GM12878 (cell line): ENCODE measurements at regions not wholly inside any gene's neighbourhood (a gene's known extent, or its start where the extent isn't known, plus 50 kb on each side); places are given as distances from the start of the nearest gene placed in this dataset.

ENCODE experiments used
- ATAC-seq: fragments of 200-7000 bp; cut with Tn5 transposase; 3 replicates; pipeline ENCODE4 v1.9.1; 2020; ENCODE audit warnings: mild to moderate bottlenecking, moderate library complexity
- BruUV-seq: library from RNA; stranded (reverse); fragments of 400-500 nt; replicated peaks from 2 replicates; lab custom pipeline; 2021; lab: Mats Ljungman, UMichigan
- CTCF ChIA-PET: fragments of 300-600 bp; sonication (Branson Sonifier 250); formaldehyde crosslinking; extraction: SDS; loops from one replicate; lab custom pipeline; 2021; ENCODE audit warnings: inconsistent platforms; lab: Yijun Ruan, JAX
- POLR2A ChIA-PET: fragments of 350-600 bp; formaldehyde crosslinking; extraction: SDS; loops from one replicate; lab custom pipeline; 2021; ENCODE audit warnings: inconsistent platforms; lab: Charles Lee
- RAD21 ChIA-PET: fragments of 300-600 bp; sonication (Branson Sonifier 250); formaldehyde crosslinking; loops from one replicate; lab custom pipeline; 2023; ENCODE audit warnings: antibody characterized with exemption; ENCODE audit not compliant: unreplicated experiment; lab: Charles Lee
- SMC1A ChIA-PET: fragments of 300-600 bp; sonication (Branson Sonifier 250); formaldehyde crosslinking; loops from one replicate; lab custom pipeline; 2023; ENCODE audit not compliant: unreplicated experiment, uncharacterized antibody; lab: Charles Lee
- DNase-seq: peaks from one replicate; pipeline ENCODE4 v3.0.0-alpha.2; 2011; ENCODE audit warnings: low read depth, low spot score
- FAIRE-seq: peaks from 3 replicates; lab custom pipeline; 2011; peaks lifted over from hg19 to GRCh38; lab: Jason Lieb, UNC
- H2AFZ ChIP-seq: 2 replicates; pipeline ENCODE4 v1.6.0; 2011; ENCODE audit warnings: low read depth, low read length, control low read depth; ENCODE audit not compliant: control insufficient read depth
- H3K27ac ChIP-seq: 2 replicates; pipeline ENCODE4 v1.5.1; 2011; ENCODE audit warnings: control low read depth; ENCODE audit not compliant: control insufficient read depth, insufficient read depth
- H3K27me3 ChIP-seq, 2 experiments: replicated peaks in 1 of 2; 2 replicates each; pipeline versions ENCODE4 v1.6.0 to v1.6.1; 2011; ENCODE audit warnings: low read length in 1 of 2; ENCODE audit not compliant: control insufficient read depth in 2 of 2, insufficient read depth in 2 of 2
- H3K36me3 ChIP-seq, 2 experiments: 2 replicates each; pipeline ENCODE4 v1.5.1; 2011; ENCODE audit warnings: low read length in 1 of 2; ENCODE audit not compliant: control insufficient read depth in 2 of 2, insufficient read depth in 2 of 2
- H3K4me1 ChIP-seq: 2 replicates; pipeline ENCODE4 v1.6.1; 2011; ENCODE audit warnings: mild to moderate bottlenecking, low read length, moderate library complexity, mixed read lengths; ENCODE audit not compliant: control insufficient read depth, insufficient read depth
- H3K4me2 ChIP-seq: 2 replicates; pipeline ENCODE4 v1.6.0; 2011; ENCODE audit warnings: control low read depth; ENCODE audit not compliant: control insufficient read depth, insufficient read depth
- H3K4me3 ChIP-seq: fragments of 200-600 bp; sonication (generic); 2 replicates; pipeline ENCODE4 v1.5.1; 2016
- H3K79me2 ChIP-seq: 2 replicates; pipeline ENCODE4 v1.6.0; 2011; ENCODE audit warnings: low read length; ENCODE audit not compliant: control insufficient read depth, insufficient read depth
- H3K9ac ChIP-seq: 2 replicates; pipeline ENCODE4 v1.8.0; 2011; ENCODE audit warnings: low read length, control low read depth, mixed read lengths; ENCODE audit not compliant: control insufficient read depth, insufficient read depth
- H3K9me3 ChIP-seq: replicated peaks from 3 replicates; pipeline ENCODE4 v1.5.1; 2011; ENCODE audit warnings: mild to moderate bottlenecking, low read length; ENCODE audit not compliant: control insufficient read depth, insufficient read depth
- H4K20me1 ChIP-seq: 2 replicates; pipeline ENCODE4 v1.6.0; 2011; ENCODE audit not compliant: control insufficient read depth, insufficient read depth
- ATF7 ChIP-seq: fragments of 450-650 bp; IDR thresholded peaks from 2 replicates; pipeline ENCODE4 v1.6.1; 2016; ENCODE audit warnings: low read depth, mild to moderate bottlenecking
- BCLAF1 ChIP-seq: fragments of 450-650 bp; IDR thresholded peaks from 2 replicates; pipeline ENCODE4 v1.6.1; 2017; ENCODE audit warnings: antibody characterized with exemption, mild to moderate bottlenecking, moderate library complexity
- ETV6 ChIP-seq, 2 experiments: fragments of 450-650 bp in 1 of 2; IDR thresholded peaks in 1 of 2; conservative IDR thresholded peaks in 1 of 2; 2 replicates each; pipeline ENCODE4 v1.6.1; 2014; ENCODE audit warnings: antibody characterized with exemption in 1 of 2, borderline replicate concordance in 1 of 2, low read depth in 1 of 2, mild to moderate bottlenecking in 1 of 2, moderate library complexity in 1 of 2
- IRF4 ChIP-seq: IDR thresholded peaks from 2 replicates; pipeline ENCODE4 v1.6.1; 2011; ENCODE audit warnings: low read depth, low read length
- LARP7 ChIP-seq: fragments of 450-650 bp; IDR thresholded peaks from 2 replicates; pipeline ENCODE4 v1.6.1; 2017; ENCODE audit warnings: mild to moderate bottlenecking
- NR2F1 ChIP-seq: fragments of 450-650 bp; conservative IDR thresholded peaks from 2 replicates; pipeline ENCODE4 v1.6.1; 2017; ENCODE audit warnings: mild to moderate bottlenecking
- PBX3 ChIP-seq: IDR thresholded peaks from 2 replicates; pipeline ENCODE4 v1.6.1; 2011; ENCODE audit warnings: mild to moderate bottlenecking, low read depth, low read length, moderate library complexity; ENCODE audit not compliant: insufficient replicate concordance
- PML ChIP-seq: IDR thresholded peaks from 2 replicates; pipeline ENCODE4 v1.6.1; 2012; ENCODE audit warnings: low read length, inconsistent platforms
- POLR2AphosphoS2 ChIP-seq: IDR thresholded peaks from 2 replicates; pipeline ENCODE4 v1.6.1; 2011; ENCODE audit warnings: low read depth, mild to moderate bottlenecking, low read length, improper control_type of control experiment, moderate library complexity
- RAD21 ChIP-seq: IDR thresholded peaks from 2 replicates; pipeline ENCODE4 v1.6.1; 2011; ENCODE audit warnings: mild to moderate bottlenecking, low read depth, low read length, moderate library complexity; ENCODE audit not compliant: insufficient read depth
- RCOR1 ChIP-seq: conservative IDR thresholded peaks from 2 replicates; pipeline ENCODE4 v1.6.1; 2012; ENCODE audit warnings: low read depth, low read length, improper control_type of control experiment
- RELA ChIP-seq: fragments of 450-650 bp; IDR thresholded peaks from 2 replicates; pipeline ENCODE4 v1.8.0; 2014; ENCODE audit warnings: borderline replicate concordance; ENCODE audit not compliant: partially characterized antibody
- ZNF24 ChIP-seq: fragments of 450-650 bp; IDR thresholded peaks from 2 replicates; pipeline ENCODE4 v1.6.1; 2017; ENCODE audit warnings: antibody characterized with exemption, mild to moderate bottlenecking
- ZSCAN29 ChIP-seq: fragments of 450-650 bp; IDR thresholded peaks from 2 replicates; pipeline ENCODE4 v1.6.1; 2017; ENCODE audit warnings: mild to moderate bottlenecking, moderate library complexity
- ZZZ3 ChIP-seq: IDR thresholded peaks from 2 replicates; pipeline ENCODE4 v1.6.1; 2011; ENCODE audit warnings: low read depth; ENCODE audit not compliant: control insufficient read depth, insufficient read length
- WGBS: methylation state at CpG from one replicate; pipeline ENCODE4 v1.1.6; 2016; ENCODE audit warnings: low lambda C conversion rate; ENCODE audit not compliant: insufficient replicate concordance, insufficient coverage; ENCODE audit errors: missing lambda C conversion rate; 5-methylcytosine and 5-hydroxymethylcytosine counted together
- in situ Hi-C: fragments of 300-500 bp; cut with MboI; formaldehyde crosslinking; loops from 9 replicates; pipeline ENCODE4 v1.14.3; 2018; ENCODE audit warnings: mixed read lengths
- intact Hi-C: fragments of 100-400 bp; cut with micrococcal nuclease; formaldehyde crosslinking; loops from one replicate; pipeline ENCODE4 v1.14.2; 2022; ENCODE audit not compliant: unreplicated experiment
- TF ChIP-seq, protein P1 (sequence below): IDR thresholded peaks from 2 replicates; pipeline ENCODE4 v1.6.1; 2012; ENCODE audit warnings: low read depth, low read length, improper control_type of control experiment

GRCh38 chrX:34279866-34280560 is 147.9 kb upstream of the FAM47A start:
- Histone ChIP-seq H3K4me1 (no peaks in the 10 kb centered on the region), H3K9ac (no peak overlapping the region), H3K9me3 (no peaks in the 10 kb centered on the region), H2AFZ (no peak overlapping the region), H3K36me3 (no peaks in the 10 kb centered on the region), H3K4me3 (no peak overlapping the region), H4K20me1 (no peaks in the 10 kb centered on the region), H3K27ac (no peak overlapping the region), H3K79me2 (no peaks in the 10 kb centered on the region), H3K27me3 (no peaks in the 10 kb centered on the region), H3K4me2 (no peak overlapping the region)
- FAIRE-seq (no peak), ATAC-seq (no peak), DNase-seq (no peak)
- 14% methylated on average over 5 of the region's 5 CpGs for WGBS
- ChIA-PET POLR2A (no interaction called here), CTCF (no interaction called here), SMC1A (interaction anchor here (0.7 kb wide), 1 partner anchor 1836 kb away, joined by 3 read pairs; no protein-coding TSS in a partner anchor), RAD21 (no interaction called here)
- TF ChIP-seq PML (no peak), IRF4 (no peak), LARP7 (no peak), PBX3 (no peak), ZNF24 (no peak), NR2F1 (no peak), ZSCAN29 (no peak), ETV6 (conservative IDR thresholded peaks at IDR 0.05 in 1 of 2, IDR thresholded peaks at IDR 0.05 in 1 of 2; ENCODE audit: borderline replicate concordance in 1 of 2, low read depth in 1 of 2) (no peak), RELA (no peak), ZZZ3 (no peak), BCLAF1 (no peak), ATF7 (no peak), RAD21 (no peak), POLR2AphosphoS2 (no peak), RCOR1 (no peak)
- TF ChIP-seq, protein P1, sequence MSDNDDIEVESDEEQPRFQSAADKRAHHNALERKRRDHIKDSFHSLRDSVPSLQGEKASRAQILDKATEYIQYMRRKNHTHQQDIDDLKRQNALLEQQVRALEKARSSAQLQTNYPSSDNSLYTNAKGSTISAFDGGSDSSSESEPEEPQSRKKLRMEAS = no peak
- in situ Hi-C loops = loop anchor here (25.0 kb wide), 1 partner anchor 1868 kb away; no protein-coding TSS in a partner anchor
- BruUV-seq = no TSS peak
- intact Hi-C loops = no loop called here
